Loucy (cell line): ENCODE measurements at regions not wholly inside any gene's neighbourhood (a gene's known extent, or its start where the extent isn't known, plus 50 kb on each side); places are given as distances from the start of the nearest gene placed in this dataset.

Source experiments
- EZH2phosphoT487 ChIP-seq: fragments of 200-600 bp; IDR thresholded peaks from 2 replicates; pipeline ENCODE4 v1.6.1; 2018; ENCODE audit warnings: antibody characterized with exemption, mild to moderate bottlenecking, moderate library complexity, borderline replicate concordance
- TF ChIP-seq, protein P1 (sequence below): fragments of 200-600 bp; sonication (generic); conservative IDR thresholded peaks from 2 replicates; pipeline ENCODE4 v1.5.1; 2014; ENCODE audit warnings: mild to moderate bottlenecking, antibody characterized with exemption, low read length

GRCh38 chrX:122940199-122940598 lies 243.9 kb upstream of the GRIA3 start:
- TF ChIP-seq EZH2phosphoT487: no peak
- TF ChIP-seq, protein P1, sequence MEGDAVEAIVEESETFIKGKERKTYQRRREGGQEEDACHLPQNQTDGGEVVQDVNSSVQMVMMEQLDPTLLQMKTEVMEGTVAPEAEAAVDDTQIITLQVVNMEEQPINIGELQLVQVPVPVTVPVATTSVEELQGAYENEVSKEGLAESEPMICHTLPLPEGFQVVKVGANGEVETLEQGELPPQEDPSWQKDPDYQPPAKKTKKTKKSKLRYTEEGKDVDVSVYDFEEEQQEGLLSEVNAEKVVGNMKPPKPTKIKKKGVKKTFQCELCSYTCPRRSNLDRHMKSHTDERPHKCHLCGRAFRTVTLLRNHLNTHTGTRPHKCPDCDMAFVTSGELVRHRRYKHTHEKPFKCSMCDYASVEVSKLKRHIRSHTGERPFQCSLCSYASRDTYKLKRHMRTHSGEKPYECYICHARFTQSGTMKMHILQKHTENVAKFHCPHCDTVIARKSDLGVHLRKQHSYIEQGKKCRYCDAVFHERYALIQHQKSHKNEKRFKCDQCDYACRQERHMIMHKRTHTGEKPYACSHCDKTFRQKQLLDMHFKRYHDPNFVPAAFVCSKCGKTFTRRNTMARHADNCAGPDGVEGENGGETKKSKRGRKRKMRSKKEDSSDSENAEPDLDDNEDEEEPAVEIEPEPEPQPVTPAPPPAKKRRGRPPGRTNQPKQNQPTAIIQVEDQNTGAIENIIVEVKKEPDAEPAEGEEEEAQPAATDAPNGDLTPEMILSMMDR: no peak
